MCF 10A (cell line): ENCODE measurements at regions not wholly inside any gene's neighbourhood (a gene's known extent, or its start where the extent isn't known, plus 50 kb on each side); places are given as distances from the start of the nearest gene placed in this dataset.

Experiments used
- BruUV-seq: library from RNA; stranded (reverse); fragments of 400-500 nt; replicated peaks from 2 replicates; lab custom pipeline; 2021; lab: Mats Ljungman, UMichigan
- CTCF ChIA-PET: fragments of 300-600 bp; sonication (Branson Sonifier 250); formaldehyde crosslinking; extraction: SDS; loops from one replicate; lab custom pipeline; 2021; ENCODE audit warnings: antibody characterized with exemption, inconsistent platforms; lab: Yijun Ruan, JAX
- POLR2A ChIA-PET: fragments of 300-600, 350-650 bp; sonication (Branson Sonifier 250); formaldehyde crosslinking; extraction: SDS; loops from one replicate; lab custom pipeline; 2020; ENCODE audit warnings: antibody characterized with exemption, inconsistent platforms; lab: Yijun Ruan, JAX
- DNase-seq: peaks from one replicate; pipeline ENCODE4 v3.0.0-alpha.2; 2018; ENCODE audit not compliant: unreplicated experiment
- H3K27ac Mint-ChIP-seq: one replicate; pipeline ENCODE4 v1.8.0; 2022; ENCODE audit warnings: mild to moderate bottlenecking, low read depth, mixed read lengths; ENCODE audit not compliant: unreplicated experiment
- H3K27me3 Mint-ChIP-seq: one replicate; pipeline ENCODE4 v1.8.0; 2022; ENCODE audit warnings: mixed read lengths; ENCODE audit not compliant: insufficient read depth, unreplicated experiment
- H3K36me3 Mint-ChIP-seq: one replicate; pipeline ENCODE4 v1.8.0; 2022; ENCODE audit warnings: mild to moderate bottlenecking, moderate library complexity, mixed read lengths; ENCODE audit not compliant: insufficient read depth, unreplicated experiment
- H3K4me1 Mint-ChIP-seq: one replicate; pipeline ENCODE4 v1.8.0; 2022; ENCODE audit warnings: mixed read lengths; ENCODE audit not compliant: insufficient read depth, unreplicated experiment
- H3K4me3 Mint-ChIP-seq: one replicate; pipeline ENCODE4 v1.8.0; 2022; ENCODE audit warnings: mild to moderate bottlenecking, moderate library complexity, mixed read lengths; ENCODE audit not compliant: unreplicated experiment
- H3K9me3 Mint-ChIP-seq: one replicate; pipeline ENCODE4 v1.8.0; 2022; ENCODE audit warnings: mixed read lengths; ENCODE audit not compliant: unreplicated experiment
- intact Hi-C: fragments of 100-400 bp; cut with micrococcal nuclease; formaldehyde crosslinking; loops from 2 replicates; pipeline ENCODE4 v1.14.1; 2022
- TF ChIP-seq, protein P1 (sequence below): fragments of 200-600 bp; IDR thresholded peaks from one replicate; pipeline ENCODE4 v1.8.0; 2022; ENCODE audit warnings: antibody characterized with exemption, mild to moderate bottlenecking; ENCODE audit not compliant: unreplicated experiment

- Mint-ChIP-seq H3K4me1 (no peaks in the 10 kb centered on the region), H3K36me3 (no peaks in the 10 kb centered on the region), H3K4me3 (no peak overlapping the region), H3K9me3 (no peaks in the 10 kb centered on the region), H3K27ac (no peak overlapping the region), H3K27me3 (no peaks in the 10 kb centered on the region)
- no TSS peak for BruUV-seq
- intact Hi-C loops, result no loop called here
- ChIA-PET CTCF (interaction anchor here (0.6 kb wide), 1 partner anchor 383 kb away, joined by 6 read pairs; no protein-coding TSS in a partner anchor), POLR2A (no interaction called here)
- no peak for DNase-seq
- TF ChIP-seq, protein P1, sequence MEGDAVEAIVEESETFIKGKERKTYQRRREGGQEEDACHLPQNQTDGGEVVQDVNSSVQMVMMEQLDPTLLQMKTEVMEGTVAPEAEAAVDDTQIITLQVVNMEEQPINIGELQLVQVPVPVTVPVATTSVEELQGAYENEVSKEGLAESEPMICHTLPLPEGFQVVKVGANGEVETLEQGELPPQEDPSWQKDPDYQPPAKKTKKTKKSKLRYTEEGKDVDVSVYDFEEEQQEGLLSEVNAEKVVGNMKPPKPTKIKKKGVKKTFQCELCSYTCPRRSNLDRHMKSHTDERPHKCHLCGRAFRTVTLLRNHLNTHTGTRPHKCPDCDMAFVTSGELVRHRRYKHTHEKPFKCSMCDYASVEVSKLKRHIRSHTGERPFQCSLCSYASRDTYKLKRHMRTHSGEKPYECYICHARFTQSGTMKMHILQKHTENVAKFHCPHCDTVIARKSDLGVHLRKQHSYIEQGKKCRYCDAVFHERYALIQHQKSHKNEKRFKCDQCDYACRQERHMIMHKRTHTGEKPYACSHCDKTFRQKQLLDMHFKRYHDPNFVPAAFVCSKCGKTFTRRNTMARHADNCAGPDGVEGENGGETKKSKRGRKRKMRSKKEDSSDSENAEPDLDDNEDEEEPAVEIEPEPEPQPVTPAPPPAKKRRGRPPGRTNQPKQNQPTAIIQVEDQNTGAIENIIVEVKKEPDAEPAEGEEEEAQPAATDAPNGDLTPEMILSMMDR, result no peak
Measured at GRCh38 chr18:55031576-55031975, 72.3 kb upstream of the CCDC68 start.

DNA sequence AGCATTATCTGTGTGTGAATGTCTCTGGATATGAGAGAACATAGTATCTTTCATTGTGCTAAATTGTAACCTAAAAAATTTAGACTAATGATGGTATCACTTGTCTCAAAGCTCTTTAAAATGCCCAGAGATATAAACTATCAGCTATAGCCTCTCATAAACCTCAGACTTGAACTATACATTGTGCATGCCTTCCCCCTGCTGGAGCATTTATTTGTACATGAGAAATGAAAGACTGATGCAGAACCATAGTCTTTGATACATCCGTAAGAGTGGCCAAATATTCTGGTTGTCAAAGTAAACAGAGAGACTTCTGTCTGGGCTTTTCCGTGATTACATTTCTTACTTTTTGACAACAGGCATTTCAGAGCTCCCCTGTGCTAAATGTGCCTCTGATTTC lies 71.9 kb upstream of the CCDC68 start:
- Mint-ChIP-seq H3K27me3 (no peaks in the 10 kb centered on the region), H3K4me1 (no peaks in the 10 kb centered on the region), H3K27ac (no peak overlapping the region), H3K36me3 (no peaks in the 10 kb centered on the region), H3K9me3 (no peaks in the 10 kb centered on the region), H3K4me3 (no peak overlapping the region)
- ChIA-PET POLR2A (no interaction called here), CTCF (interaction anchor here (0.6 kb wide), 2 partner anchors 384 to 564 kb away, joined by 3 to 6 read pairs; no protein-coding TSS in a partner anchor)
- TF ChIP-seq, protein P1, result no peak
- no peak for DNase-seq
- no TSS peak for BruUV-seq
- intact Hi-C loops, result no loop called here

- POLR2A ChIA-PET, result no interaction called here
- no peaks in the 10 kb centered on the region for H3K4me1 Mint-ChIP-seq
- CTCF ChIA-PET, result interaction anchor here (0.7 to 1.3 kb wide), 3 partner anchors 9 to 497 kb away, joined by 3 read pairs; no protein-coding TSS in a partner anchor
- H3K36me3 Mint-ChIP-seq, result no peaks in the 10 kb centered on the region
- H3K9me3 Mint-ChIP-seq, result no peaks in the 10 kb centered on the region
- BruUV-seq, result no TSS peak
- intact Hi-C loops, result no loop called here
- DNase-seq, result no peak
- TF ChIP-seq, protein P1, result no peak
- no peak overlapping the region for H3K4me3 Mint-ChIP-seq
- no peak overlapping the region for H3K27ac Mint-ChIP-seq
- no peaks in the 10 kb centered on the region for H3K27me3 Mint-ChIP-seq
Measured at GRCh38 chr18:55024564-55024963, 65.3 kb upstream of the CCDC68 start.

DNA sequence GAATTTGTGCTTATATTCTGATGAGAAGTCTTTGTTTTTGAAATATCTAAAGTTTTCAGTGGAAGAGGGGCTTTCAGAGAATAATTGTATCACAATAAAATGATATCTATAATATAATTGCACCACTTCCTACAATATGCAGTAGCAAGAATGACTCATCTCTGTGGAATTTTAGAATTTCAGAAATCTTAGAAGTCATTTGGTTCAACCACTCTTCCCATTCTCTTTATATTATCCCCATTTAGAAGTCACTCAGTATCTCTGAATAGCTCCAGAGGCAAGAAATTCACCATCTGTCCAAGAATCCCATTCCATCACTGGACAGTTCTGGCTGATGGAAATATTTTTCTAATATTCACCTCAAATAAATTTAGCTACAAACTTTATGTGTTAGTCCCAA lies 59.3 kb upstream of the CCDC68 start:
- TF ChIP-seq, protein P1, result no peak
- no peak overlapping the region for H3K4me3 Mint-ChIP-seq
- H3K9me3 Mint-ChIP-seq, result no peaks in the 10 kb centered on the region
- intact Hi-C loops, result no loop called here
- no peaks in the 10 kb centered on the region for H3K27me3 Mint-ChIP-seq
- H3K27ac Mint-ChIP-seq, result no peak overlapping the region
- ChIA-PET POLR2A (interaction anchor here (0.6 to 1.0 kb wide), 2 partner anchors 9 to 1049 kb away, joined by 3 read pairs; no protein-coding TSS in a partner anchor), CTCF (no interaction called here)
- no TSS peak for BruUV-seq
- no peaks in the 10 kb centered on the region for H3K36me3 Mint-ChIP-seq
- peaks cover 7% of the 10 kb centered on the region for H3K4me1 Mint-ChIP-seq
- DNase-seq, result peak; percentile 29
